Esophagus mucosa (tissue), 1 donor: ENCODE measurements at regions not wholly inside any gene's neighbourhood (a gene's known extent, or its start where the extent isn't known, plus 50 kb on each side); places are given as distances from the start of the nearest gene placed in this dataset.
"Not testable (repeated sequence)": the region's sequence is repeated elsewhere in the genome, so short reads cannot be mapped to it uniquely, and the experiment has no call there.

Experiments
- ATAC-seq: fragments of 200-7000 bp; cut with Tn5 transposase; one replicate; pipeline ENCODE4 v1.9.1; 2020
- donor health status: DM: yes; HTN: yes; CAD: no.

DNA sequence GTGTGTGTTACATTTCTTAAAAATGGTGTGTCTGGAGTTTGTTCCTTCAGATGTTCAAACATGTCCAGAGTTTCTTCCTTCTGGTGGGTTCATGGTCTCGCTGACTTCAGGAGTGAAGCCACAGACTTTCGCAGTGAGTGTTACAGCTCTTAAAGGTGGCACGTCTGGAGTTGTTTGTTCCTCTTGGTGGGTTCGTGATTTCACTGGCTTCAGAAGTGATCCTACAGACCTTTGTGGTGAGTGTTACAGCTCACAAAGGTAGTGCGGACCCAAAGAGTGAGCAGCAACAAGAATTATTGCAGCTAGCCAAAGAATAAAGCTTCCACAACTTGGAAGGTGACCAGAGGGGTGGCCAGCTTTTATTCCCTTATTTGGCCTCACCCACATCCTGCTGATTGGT lies 183.7 kb downstream of the COPRS start:
- not testable (repeated sequence) for ATAC-seq

DNA sequence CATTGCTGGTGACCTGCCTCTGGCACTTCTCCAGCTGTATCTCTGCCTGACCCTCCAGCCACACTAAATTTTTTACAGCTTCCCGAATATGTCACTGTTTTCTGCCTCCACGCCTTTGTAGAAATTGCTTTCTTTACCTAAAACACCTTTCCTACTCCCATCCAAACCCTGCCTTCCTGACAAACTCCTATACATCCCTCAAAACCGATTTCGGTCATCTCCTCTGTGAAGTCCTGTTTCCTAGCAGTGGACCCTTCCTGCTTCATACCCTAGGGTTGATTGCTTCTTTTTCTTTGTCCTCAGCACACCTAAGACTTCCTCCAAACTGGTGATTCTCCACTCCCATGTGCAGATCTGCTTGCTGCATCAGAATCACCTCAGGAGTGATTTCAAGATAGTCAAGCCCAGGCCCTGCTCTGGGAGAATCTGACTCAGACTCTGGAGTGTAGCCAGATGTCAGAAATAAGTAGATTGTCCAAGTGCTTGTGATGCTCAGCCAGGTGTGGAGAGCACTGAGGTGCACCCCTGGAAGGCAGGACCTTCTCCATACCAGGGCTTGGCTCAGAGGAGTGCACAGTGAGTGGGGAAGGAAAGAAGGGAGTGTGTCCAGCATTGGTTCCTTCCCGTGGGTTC lies 184.2 kb downstream of the COPRS start:
- ATAC-seq = peak; percentile 87

DNA sequence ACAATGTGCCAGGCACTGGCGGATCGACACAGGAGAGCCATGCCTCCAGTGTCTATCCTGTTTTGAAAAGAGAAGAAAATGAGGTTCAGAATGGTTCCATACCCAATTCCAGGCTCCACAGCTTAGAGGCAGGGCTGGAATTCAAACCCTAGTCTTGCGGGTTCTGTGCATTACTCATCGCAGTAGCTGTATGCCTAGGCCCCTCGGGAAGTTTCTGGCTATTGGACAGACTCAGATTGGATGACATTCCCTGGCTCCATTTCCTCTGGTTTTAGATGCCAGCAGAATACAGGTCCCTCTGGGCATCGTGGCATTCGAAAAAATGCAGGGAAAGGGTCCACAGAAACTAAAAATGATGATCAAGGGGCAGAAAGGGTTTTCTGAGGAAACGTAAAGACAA lies 184.7 kb downstream of the COPRS start:
- ATAC-seq = peak; percentile 35

DNA sequence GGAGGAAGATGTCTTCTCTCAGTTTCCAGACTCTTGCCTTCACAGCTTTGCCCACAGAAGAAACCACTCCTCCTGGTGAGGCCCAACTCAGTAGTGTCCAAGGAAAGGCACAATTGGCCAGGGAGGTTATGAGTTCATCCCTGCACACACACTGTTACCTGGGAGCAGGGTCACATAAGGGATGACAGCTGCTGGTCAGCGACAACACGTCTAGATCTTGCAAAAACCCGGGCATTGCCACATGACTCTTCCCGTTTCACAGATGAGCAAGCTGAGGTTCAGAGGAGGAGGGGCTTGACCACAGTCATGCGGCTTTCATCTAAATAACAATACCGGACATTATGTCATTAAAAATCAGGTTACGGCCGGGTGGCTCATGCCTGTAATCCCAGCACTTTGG lies 186.0 kb downstream of the COPRS start:
- no peak for ATAC-seq

DNA sequence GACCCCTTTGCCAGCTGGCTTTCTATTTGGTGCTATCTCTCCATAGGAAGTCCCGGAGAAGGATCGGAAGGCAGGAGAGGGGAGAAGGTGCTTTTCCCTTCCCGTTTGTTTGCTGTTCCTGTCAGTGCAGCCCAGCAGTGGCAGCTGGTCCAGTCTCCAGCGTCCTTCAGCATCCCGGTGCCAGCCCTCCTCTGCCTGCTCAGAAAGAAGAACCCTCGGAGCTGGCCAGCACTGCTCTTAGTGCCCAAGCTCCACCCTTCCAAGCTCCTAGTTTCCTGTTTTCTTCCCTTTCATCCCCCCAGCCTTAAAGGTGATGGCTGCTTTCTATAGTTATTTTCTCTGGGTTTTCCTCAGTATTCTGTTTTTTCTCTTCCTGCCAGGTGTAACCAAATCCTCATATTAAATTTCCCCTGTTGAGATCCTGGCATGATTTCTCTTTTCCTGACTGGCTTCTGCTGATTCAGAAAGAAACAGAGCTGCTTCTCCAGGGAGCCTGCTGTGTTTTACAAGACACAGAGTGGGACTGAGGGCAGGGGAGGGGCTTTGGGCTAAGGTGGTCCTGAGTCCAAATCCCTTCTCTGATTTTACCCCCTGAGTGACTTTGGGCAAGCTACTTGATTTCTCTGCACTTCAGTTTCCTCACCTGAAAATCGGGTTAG lies 186.8 kb downstream of the COPRS start:
- ATAC-seq = no peak

DNA sequence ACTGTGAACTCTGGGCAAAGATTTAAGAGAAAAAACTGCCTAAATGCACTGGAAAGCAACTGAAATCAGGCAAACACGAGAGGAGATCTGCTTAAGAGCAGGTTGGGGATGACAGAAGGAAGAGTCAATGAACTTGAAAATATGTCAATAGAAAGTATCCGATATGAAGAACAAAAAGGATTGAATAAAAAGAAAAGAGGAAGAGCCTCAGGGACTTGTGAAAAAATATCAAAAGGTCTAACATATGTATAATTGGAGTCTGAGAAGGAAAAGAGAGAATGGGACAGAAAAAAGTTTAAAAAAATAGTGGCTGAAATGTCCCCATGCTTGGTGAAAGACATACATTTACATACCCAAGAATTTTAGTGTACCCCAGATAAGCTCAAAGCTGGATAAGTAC lies 195.5 kb downstream of the COPRS start:
- no peak for ATAC-seq

DNA sequence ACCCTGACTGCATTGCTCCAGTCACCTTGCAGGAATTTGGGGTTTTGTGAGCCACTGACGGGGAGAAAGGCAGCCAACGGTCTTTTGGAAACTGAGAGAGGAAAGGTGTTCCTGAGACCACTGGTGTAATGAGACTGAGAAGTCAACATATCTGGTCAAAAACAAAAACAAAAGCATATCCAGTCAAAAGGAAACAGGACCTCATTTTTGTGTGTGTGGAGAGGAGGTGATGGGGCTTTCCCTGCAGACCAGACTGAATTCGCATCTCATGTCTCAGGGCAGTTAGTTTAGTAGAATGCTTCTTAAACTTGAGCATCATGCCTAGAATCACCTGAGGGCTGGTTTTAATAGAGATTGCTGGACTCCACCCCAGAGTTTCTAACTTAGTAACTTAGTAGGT lies 198.4 kb downstream of the COPRS start:
- no peak for ATAC-seq

DNA sequence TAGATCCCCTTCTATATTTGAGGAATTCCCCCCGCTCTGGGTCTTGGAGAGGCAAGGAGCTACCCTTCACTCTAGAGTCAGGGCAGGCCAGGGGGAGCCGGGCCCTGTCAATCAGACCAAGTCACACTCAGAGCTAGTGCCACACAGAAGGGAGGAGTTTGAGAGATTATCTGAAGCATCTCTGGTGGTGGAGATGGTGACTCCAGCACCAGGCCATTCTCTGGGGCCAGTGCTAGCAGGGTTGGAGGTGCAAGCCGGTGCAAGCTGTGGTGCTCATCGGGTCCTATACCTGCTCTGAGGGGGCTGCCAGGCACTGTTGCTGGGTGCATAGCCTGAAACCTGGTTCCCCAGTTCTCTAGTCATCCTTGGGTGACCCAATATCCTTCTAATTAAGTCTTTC lies 201.2 kb downstream of the COPRS start:
- ATAC-seq = no peak

DNA sequence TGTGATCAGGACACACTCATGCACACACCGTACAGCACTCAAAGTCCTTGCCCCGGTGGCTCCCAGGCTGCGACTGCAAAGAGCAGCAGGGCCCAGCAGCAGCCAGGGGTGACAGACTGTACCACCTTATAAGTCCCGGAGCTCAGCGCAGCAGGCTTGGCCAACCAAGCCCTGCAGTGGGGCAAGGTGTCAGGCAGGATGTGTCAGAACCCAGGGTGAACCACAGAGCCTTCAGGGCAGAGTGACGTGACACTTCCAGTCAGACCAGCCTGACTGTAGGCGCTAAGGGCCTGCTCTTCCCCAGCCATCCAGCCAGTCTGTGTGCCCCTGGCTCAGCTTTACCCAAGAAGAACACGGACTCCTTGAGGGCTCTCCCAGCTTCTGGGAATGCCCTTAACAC lies 204.1 kb downstream of the COPRS start:
- peak; percentile 99 for ATAC-seq

DNA sequence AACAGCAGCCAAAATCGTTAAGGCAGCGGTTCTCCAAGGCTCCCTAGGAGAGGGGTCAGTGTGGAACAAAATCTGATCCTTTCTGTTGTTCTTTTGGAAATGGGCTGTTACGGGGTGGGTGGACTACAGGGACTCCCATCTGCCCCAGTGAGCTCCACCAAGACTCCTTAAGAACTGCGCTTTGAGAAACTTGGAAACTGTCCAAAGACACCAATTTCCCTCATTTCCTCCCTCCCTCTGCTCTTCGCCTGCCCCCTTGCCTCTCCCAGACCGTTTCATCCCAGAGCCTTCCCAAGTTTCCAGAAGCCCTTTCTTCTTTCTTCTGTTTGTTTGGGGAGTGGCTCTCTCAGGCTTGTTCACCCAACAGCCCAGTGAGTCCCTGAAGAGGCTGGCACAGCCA lies 205.4 kb downstream of the COPRS start:
- no peak for ATAC-seq

DNA sequence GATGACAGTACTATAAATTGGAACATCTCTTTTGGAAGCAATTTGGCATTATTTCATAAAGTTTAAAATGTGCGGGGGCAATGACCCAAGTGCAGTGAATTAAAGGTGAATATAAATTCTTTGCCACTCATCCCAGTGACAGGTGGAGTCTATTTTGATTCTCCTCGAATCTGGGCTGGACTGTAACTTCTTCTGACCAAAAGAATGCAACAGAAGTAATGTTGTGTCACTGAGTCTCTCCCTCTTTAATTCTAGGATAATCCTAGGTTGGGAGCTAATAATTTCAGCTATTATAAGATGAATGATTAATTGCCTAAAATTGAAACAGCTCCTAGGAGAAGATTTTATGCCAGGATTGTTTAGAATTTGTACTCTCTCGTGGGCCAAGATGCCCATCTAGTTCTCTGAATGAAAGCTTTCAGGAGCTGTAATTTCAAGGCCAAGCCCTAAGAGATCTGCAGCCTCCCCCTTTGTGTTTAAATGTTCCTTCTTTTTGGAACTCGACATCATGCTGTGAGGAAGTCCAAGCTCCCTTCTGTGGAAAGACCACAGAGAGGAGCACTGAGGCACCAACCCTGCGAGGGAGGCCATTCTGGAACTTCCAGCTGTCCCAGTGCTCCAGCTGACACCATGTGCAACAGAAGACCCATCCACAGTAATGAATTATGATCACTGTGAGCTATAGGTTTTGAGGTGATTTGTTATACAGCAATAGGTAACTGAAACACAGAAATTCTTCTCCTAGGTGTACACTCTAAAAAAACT lies 208.1 kb downstream of the COPRS start:
- ATAC-seq = no peak

DNA sequence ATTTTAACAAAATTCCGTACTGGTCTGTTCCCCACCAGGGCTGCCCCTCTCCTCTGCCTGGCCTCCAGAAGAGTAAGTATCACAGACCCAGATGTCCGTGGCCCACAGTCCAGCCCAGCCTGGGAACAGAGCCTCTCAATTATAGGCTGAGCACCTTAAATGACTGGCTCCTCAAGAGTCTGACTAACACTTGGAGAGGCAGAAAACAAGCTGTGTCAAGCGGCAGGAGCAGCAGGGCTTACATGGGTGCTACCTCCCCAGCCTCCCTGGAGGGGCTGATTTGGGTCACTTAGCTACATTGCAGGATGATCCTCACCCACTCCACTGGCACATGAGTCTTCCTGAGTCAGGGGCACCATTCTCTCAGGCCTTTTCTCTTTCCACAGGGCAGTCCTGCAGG lies 209.7 kb downstream of the COPRS start:
- peak; percentile 60 for ATAC-seq

DNA sequence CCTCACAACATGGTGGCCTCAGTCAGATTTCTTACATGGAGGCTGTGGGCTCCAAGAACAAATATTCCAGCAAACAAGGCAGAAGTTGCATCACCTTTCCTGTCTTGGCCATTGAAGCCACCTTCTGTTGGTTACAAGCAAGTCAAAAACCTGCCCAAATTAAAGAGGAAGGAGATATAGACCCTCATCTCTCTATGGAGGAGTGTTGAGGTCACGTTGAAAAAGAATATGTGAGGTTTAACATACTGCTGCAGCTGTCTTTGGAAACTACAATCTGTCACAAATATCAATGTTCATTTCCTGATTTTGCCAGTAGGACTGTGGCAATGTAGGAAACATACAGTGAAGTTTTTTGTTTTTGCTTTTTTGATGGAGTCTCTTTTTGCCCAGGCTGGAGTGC lies 211.4 kb downstream of the COPRS start:
- ATAC-seq = no peak

DNA sequence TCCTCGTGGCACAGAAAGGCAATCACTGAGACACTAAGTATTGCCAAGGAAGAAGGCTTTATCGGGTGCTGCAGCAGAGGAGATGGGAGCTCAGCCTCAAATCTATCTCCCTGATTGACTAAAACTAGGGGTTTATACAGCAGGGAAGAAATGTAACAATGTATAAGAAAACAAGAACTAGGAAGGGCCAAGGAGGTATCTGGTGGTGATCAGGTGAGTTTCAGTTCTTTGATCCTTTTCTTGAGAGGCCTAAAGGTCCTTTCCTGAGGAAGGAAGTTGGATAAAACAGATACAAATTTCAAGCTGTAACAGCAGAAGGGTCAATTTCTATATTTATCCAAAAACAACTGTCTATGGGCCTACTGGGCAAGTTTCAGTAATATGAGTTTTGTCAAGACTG lies 212.4 kb downstream of the COPRS start:
- ATAC-seq = no peak

DNA sequence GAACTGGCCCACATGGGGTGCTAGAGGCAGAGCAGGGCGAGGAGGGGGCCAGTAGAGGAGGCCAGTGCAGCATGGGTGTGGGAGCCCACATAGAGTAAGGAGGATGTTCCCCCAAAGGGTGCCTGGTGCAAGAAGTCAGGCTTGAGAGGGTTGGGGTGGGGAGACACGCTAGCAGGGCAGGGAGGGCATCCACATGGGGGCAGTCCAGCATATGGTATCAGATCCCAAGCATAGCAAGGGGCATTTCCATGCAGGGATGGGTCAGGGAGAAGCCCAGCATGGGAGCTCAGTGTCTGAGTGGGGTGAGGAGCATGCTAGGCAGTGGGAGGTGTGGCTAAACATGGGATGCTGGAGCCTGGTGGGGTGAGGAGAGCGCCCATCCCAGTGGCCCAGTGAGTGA lies 213.7 kb downstream of the COPRS start:
- ATAC-seq = peak; percentile 25

DNA sequence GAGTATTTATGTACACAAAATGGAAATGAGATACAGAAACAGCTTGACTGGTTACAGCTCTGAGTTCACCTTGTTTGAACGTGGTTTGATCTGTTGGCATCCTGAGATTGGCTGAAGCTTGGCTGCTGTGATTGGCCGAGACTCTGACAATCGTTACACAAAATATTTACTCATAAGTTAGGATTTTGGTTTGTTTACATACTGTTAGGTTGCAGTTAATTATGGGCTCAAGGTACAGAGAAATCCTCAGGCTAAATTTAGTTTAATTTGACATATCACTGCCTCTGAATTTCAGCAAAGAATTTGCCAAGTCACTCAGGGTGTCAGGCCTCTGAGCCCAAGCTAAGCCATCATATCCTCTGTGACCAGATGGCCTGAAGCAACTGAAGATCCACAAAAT lies 227.3 kb downstream of the COPRS start:
- no peak for ATAC-seq

DNA sequence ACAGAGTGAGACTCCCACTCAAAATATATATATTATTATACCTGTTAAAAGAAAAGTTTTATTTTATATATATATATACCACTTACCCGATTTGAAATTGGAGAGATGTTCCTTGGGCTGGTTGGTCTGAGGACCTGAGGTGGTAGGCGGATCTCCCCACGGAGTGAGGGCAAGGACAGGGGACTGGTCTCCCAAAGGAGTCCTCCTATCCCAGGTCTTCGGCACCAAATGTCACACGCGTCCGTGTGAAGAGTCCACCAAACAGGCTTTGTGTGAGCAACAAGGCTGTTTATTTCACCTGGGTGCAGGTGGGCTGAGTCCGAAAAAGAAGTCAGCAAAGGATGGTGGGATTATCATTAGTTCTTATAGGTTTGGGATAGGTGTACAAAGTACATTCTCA lies 228.2 kb downstream of the COPRS start:
- not testable (repeated sequence) for ATAC-seq

DNA sequence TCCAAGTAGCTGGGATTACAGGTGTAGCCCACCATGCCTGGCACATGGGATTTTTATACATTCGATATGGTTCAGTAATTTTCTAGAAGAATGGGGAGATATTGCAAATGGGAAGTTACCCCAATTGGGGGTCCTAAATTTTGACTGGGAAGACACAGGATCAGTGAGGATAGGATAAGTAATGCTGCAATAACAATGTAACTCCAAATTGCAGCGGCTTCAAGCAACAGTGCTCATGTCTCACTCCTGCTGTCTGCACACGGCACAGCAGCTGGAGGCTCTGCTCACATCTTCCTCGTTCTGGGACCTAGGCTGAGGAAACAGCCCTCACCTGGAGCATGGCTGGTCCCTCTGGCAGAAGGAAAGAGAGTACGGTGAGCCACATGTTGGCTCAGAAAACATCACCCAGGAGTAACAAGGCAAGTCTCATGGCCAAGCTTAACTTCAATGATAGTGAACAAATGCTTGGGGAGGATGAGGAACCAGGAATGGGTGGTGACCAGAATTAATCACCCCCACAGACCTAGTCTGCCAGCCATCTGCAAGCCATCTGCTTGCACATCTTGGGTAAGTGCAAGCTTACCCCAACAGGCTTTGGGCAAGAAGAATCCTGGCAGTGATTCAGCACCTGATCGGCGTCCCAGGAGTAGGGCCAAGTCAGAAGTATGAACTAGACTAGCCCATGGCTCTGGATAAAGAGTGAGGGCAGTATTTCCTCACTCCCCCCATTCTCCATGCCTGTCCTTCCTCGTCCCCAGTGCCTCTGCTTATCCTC lies 229.2 kb downstream of the COPRS start:
- ATAC-seq = peak; percentile 74

DNA sequence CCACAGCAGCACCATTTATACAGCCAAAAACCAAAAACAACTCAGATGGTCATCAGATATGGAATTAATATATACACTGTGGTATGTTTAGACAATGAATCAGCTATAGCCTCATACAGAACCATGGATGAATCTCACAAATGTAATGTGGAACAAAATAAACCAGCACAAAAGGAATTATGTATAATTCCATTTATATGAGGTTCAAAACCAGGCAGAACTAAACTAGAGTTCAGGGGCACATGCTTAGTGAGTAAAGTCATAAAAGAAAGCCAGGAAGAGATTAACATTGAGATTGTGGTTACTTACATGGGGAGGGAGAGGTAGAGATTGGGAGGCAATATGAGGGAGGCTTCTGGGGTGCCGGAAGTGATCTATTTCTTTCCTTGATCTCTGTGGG lies 231.1 kb downstream of the COPRS start:
- ATAC-seq = no peak

DNA sequence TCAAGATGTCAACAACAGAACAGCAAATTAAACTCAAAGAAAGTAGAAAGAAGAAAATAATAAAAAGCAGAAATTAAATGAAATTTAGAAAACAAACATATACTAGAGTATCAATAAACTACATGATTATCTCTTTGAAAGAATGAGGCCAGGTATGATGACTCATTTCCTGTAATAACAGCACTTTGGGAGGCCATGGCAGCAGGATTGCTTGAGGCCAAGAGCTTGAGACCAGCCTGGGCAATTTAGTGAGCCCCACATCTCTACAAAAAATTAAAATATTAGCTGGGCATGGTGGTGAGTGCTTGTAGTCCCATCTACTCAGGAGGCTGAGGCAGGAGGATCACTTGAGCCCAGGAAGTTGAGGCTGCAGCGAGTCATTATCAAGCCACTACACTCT lies 232.5 kb downstream of the RAB11FIP4 start:
- ATAC-seq = no peak

DNA sequence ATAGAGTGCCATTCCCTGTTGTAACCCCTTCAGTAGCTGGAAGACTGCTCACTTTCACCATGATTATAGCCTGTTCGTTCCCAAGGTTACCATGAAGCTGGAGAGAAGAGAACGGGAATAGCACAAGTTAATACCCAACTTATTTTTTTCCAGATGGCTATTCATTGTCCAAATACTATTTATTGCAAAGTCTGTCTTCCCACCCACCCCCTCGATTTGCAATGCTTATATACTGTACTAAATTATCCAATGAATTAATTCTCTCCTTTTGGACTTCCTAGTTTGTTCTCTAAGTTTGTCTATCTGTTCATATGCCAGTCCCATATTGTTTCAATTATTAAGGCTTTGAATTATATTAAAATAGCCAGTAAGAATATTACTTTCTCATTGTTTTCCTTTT lies 231.0 kb downstream of the RAB11FIP4 start:
- ATAC-seq = no peak

DNA sequence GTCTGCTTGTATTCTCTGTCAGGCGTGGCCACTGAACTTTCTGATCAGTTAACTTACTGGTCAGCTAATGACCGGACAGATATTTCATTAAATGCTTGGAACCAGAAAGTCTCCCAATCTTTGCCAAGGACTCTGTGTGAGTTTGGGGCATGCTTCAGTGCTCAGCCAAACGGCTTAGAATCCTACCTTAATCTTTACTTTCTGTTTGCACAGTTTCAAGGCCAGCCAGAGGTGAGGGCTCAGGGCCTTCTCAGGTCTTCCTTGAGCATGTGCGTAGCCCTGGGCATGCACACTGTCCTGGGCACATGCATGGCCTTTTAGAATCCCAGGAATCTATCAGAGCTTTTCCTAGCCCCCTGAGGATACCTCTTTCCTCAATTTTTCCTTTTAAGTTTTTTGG lies 230.1 kb downstream of the RAB11FIP4 start:
- no peak for ATAC-seq

DNA sequence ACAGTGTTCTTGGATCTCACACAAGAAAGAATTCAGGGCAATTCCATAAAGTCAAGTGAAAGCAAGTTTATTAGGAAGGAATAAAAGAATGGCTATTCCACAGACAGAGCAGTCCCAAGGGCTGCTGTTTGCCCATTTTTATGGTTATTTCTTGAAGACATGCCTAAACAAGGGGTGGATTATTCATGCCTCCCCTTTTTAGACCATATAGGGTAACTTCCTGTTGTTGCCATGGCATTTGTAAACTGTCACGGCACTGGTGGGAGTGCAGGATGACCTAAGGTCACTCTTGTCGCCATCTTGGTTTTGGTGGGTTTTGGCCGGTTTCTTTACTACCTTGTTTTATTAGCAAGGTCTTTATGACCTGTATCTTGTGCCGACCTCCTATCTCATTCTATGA lies 219.6 kb downstream of the RAB11FIP4 start:
- ATAC-seq = not testable (repeated sequence)
